ENCODE measurements at regions not wholly inside any gene's neighbourhood (a gene's known extent, or its start where the extent isn't known, plus 50 kb on each side); places are given as distances from the start of the nearest gene placed in this dataset.

DNA sequence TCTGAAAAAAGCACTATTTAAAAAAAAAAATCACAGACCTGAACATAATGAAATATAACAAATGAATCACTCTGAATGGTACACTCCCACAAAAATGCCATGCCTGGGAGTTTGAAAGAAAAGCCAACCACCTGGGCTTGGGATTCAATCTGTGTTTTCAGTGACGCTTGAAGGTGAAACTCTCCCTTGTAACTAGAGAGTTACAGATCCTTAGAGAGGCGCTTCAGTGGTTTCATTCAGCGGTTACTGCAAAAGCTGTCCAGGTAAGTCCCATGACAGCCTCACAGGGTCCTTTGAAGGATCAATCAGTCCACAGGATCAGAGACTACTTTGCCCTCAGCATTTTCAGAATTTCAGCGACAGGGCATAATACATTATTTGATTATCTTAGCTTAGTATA, 627.3 kb downstream of the IRS1 start:
- TF ChIP-seq, protein P1, sequence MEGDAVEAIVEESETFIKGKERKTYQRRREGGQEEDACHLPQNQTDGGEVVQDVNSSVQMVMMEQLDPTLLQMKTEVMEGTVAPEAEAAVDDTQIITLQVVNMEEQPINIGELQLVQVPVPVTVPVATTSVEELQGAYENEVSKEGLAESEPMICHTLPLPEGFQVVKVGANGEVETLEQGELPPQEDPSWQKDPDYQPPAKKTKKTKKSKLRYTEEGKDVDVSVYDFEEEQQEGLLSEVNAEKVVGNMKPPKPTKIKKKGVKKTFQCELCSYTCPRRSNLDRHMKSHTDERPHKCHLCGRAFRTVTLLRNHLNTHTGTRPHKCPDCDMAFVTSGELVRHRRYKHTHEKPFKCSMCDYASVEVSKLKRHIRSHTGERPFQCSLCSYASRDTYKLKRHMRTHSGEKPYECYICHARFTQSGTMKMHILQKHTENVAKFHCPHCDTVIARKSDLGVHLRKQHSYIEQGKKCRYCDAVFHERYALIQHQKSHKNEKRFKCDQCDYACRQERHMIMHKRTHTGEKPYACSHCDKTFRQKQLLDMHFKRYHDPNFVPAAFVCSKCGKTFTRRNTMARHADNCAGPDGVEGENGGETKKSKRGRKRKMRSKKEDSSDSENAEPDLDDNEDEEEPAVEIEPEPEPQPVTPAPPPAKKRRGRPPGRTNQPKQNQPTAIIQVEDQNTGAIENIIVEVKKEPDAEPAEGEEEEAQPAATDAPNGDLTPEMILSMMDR (conservative IDR thresholded peaks at IDR 0.05 in 1 of 2, IDR thresholded peaks at IDR 0.05 in 1 of 2; ENCODE audit: low read depth in 1 of 2, low read length in 2 of 2), result no peak
- TF ChIP-seq EZH2 (IDR thresholded peaks at IDR 0.05; ENCODE audit: low read length, missing control alignments), result no peak
